ENCODE measurements at regions not wholly inside any gene's neighbourhood (a gene's known extent, or its start where the extent isn't known, plus 50 kb on each side); places are given as distances from the start of the nearest gene placed in this dataset.

- no peak overlapping the region for H3K4me2 ChIP-seq
- DNase-seq (ENCODE audit: low spot score): no peak
- H3K9ac ChIP-seq: no peak overlapping the region
- Mint-ChIP-seq H3K27ac (no peak overlapping the region), H3K27me3 (ENCODE audit: insufficient read depth, low read depth) (peaks cover 6% of the 10 kb centered on the region), H3K4me1 (peaks cover 3% of the 10 kb centered on the region), H3K9me3 (peaks cover 7% of the 10 kb centered on the region), H3K36me3 (no peaks in the 10 kb centered on the region), H3K4me3 (no peak overlapping the region)
- H3K36me3 ChIP-seq: no peaks in the 10 kb centered on the region
- H3K27me3 ChIP-seq: no peaks in the 10 kb centered on the region
- no peak overlapping the region for H3K4me3 ChIP-seq
- TF ChIP-seq EZH2 (IDR thresholded peaks at IDR 0.05): no peak
- TF ChIP-seq, protein P1, sequence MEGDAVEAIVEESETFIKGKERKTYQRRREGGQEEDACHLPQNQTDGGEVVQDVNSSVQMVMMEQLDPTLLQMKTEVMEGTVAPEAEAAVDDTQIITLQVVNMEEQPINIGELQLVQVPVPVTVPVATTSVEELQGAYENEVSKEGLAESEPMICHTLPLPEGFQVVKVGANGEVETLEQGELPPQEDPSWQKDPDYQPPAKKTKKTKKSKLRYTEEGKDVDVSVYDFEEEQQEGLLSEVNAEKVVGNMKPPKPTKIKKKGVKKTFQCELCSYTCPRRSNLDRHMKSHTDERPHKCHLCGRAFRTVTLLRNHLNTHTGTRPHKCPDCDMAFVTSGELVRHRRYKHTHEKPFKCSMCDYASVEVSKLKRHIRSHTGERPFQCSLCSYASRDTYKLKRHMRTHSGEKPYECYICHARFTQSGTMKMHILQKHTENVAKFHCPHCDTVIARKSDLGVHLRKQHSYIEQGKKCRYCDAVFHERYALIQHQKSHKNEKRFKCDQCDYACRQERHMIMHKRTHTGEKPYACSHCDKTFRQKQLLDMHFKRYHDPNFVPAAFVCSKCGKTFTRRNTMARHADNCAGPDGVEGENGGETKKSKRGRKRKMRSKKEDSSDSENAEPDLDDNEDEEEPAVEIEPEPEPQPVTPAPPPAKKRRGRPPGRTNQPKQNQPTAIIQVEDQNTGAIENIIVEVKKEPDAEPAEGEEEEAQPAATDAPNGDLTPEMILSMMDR (IDR thresholded peaks at IDR 0.05): no peak
- TF ChIP-seq EZH2phosphoT487 (IDR thresholded peaks at IDR 0.05): no peak
- peaks cover 6% of the 10 kb centered on the region for H3K4me1 ChIP-seq
- no peaks in the 10 kb centered on the region for H4K20me1 ChIP-seq (ENCODE audit: low read depth)
- no peaks in the 10 kb centered on the region for H3K79me2 ChIP-seq (ENCODE audit: low read depth)
- no peaks in the 10 kb centered on the region for H3F3A ChIP-seq (ENCODE audit: low read depth)
- H3K27ac ChIP-seq: no peak overlapping the region
- H2AFZ ChIP-seq (replicated peaks): no peak overlapping the region
- no peaks in the 10 kb centered on the region for H3K9me3 ChIP-seq (ENCODE audit: low read depth)
Measured at GRCh38 chr3:191047930-191048329, 151.1 kb upstream of the OSTN start.

GRCh38 chr3:191030929-191031328 lies 168.1 kb upstream of the OSTN start:
- H3K9ac ChIP-seq: no peak overlapping the region
- no peak overlapping the region for H3K27ac ChIP-seq
- no peaks in the 10 kb centered on the region for H3K36me3 Mint-ChIP-seq
- DNase-seq (ENCODE audit: low spot score): no peak
- no peaks in the 10 kb centered on the region for H3K9me3 ChIP-seq (ENCODE audit: low read depth)
- H3K9me3 Mint-ChIP-seq: no peaks in the 10 kb centered on the region
- no peaks in the 10 kb centered on the region for H4K20me1 ChIP-seq (ENCODE audit: low read depth)
- no peak overlapping the region for H2AFZ ChIP-seq (replicated peaks)
- H3K4me2 ChIP-seq: no peak overlapping the region
- no peak overlapping the region for H3K4me3 Mint-ChIP-seq
- no peaks in the 10 kb centered on the region for H3K27me3 ChIP-seq
- TF ChIP-seq, protein P1 (IDR thresholded peaks at IDR 0.05): no peak
- no peak for TF ChIP-seq EZH2 (IDR thresholded peaks at IDR 0.05)
- no peak for TF ChIP-seq EZH2phosphoT487 (IDR thresholded peaks at IDR 0.05)
- no peaks in the 10 kb centered on the region for H3K27me3 Mint-ChIP-seq (ENCODE audit: insufficient read depth, low read depth)
- H3K4me1 Mint-ChIP-seq: no peaks in the 10 kb centered on the region
- no peaks in the 10 kb centered on the region for H3K79me2 ChIP-seq (ENCODE audit: low read depth)
- H3K27ac Mint-ChIP-seq: no peak overlapping the region
- no peaks in the 10 kb centered on the region for H3K36me3 ChIP-seq
- H3K4me1 ChIP-seq: no peaks in the 10 kb centered on the region
- no peak overlapping the region for H3K4me3 ChIP-seq
- H3F3A ChIP-seq (ENCODE audit: low read depth): no peaks in the 10 kb centered on the region

- Histone ChIP-seq H3K9me3 (ENCODE audit: low read depth) (no peaks in the 10 kb centered on the region), H3K27me3 (no peaks in the 10 kb centered on the region), H3K9ac (no peak overlapping the region), H2AFZ (replicated peaks) (no peak overlapping the region), H3F3A (ENCODE audit: low read depth) (no peaks in the 10 kb centered on the region), H3K36me3 (no peaks in the 10 kb centered on the region), H3K4me2 (no peak overlapping the region), H4K20me1 (ENCODE audit: low read depth) (no peaks in the 10 kb centered on the region), H3K79me2 (ENCODE audit: low read depth) (no peaks in the 10 kb centered on the region), H3K4me1 (no peaks in the 10 kb centered on the region), H3K4me3 (no peak overlapping the region), H3K27ac (no peak overlapping the region)
- TF ChIP-seq EZH2 (IDR thresholded peaks at IDR 0.05): no peak
- TF ChIP-seq, protein P1 (IDR thresholded peaks at IDR 0.05): no peak
- no peak for TF ChIP-seq EZH2phosphoT487 (IDR thresholded peaks at IDR 0.05)
- Mint-ChIP-seq H3K27ac (no peak overlapping the region), H3K4me1 (no peaks in the 10 kb centered on the region), H3K9me3 (no peaks in the 10 kb centered on the region), H3K36me3 (no peaks in the 10 kb centered on the region), H3K27me3 (ENCODE audit: insufficient read depth, low read depth) (no peaks in the 10 kb centered on the region), H3K4me3 (no peak overlapping the region)
- no peak for DNase-seq (ENCODE audit: low spot score)
Measured at GRCh38 chr3:191030491-191030890, 168.0 kb upstream of the GMNC start.

Data from neural progenitor cell (in vitro differentiated cells).